GM18502 (cell line): ENCODE measurements at regions not wholly inside any gene's neighbourhood (a gene's known extent, or its start where the extent isn't known, plus 50 kb on each side); places are given as distances from the start of the nearest gene placed in this dataset.

Source experiments
- ATAC-seq: cut with Tn5 transposase; IDR thresholded peaks from one replicate; pipeline ENCODE4 v1.9.1; 2021; ENCODE audit warnings: mild to moderate bottlenecking; ENCODE audit not compliant: unreplicated experiment, poor library complexity

DNA sequence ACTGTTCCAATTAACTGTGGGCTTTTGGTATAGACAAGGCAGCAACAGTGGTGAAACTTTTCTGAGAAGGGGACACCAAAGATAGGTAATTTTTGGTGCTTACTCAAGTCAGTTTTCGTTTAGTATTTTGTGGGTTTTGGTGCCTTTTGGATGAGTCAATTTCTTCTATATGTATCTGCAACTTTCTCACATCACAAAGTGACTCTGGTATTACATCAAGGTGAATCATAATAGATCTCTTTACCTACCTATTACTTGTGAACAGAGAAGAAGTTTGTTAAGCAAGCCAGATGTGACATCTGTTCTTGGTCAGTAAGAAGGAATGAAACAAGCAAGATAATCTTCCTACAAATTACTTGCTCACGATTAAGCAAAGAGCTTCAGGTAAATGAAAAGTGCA, 732.4 kb upstream of the DPPA4 start:
- ATAC-seq, result no peak

DNA sequence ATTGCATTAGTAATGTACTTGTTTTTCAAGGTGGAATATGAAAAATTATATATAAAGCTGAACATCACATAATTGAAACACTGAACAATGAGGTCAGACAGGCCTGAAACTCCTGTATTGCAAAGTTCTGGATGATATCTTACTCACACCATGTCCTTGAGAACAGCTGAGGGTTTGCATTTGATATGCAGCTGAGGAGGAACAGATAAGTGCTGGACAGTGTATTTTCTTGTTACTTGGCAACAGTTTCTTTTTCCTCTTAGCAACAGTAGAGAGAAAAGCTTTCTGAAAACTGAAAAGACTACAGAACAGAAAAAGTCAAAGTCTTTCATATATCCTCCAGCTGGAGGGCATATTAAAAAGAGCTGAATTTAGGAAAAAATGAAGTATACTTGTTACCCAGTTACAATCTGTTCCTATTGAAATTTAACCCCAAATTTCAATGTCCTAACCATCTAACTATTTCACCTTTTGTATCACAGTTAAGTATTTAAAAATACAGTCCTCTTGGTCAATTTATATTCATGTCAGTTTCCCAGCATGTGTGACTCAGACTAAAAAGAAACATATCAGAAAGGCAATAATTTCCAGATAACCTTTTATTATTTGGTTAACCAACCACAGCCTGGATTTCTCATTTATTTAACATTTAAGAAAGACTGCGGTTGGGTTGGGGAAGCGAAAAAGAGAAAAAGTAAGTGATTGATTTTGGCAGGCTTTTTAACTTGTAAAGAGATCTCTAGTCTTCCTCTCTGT, 733.0 kb upstream of the DPPA4 start:
- ATAC-seq, result no peak

DNA sequence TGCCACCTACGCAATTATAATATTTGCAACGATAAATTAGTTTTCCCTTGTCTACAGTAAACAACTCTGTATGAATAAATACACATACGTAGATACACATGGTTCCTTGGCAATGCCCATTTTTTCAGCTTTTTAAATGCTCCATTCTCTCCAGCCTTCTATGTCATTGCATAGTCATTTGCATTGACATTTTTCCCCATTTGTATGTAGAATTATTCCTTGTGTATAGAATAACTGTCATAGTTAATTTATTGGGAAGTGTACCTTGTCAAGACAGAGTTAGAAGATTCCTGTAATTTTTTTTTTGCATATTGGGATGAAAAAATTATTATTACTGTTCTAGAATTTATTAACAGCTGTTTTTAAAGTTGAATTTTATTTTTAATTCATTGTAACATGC, 736.7 kb upstream of the DPPA4 start:
- ATAC-seq, result no peak

DNA sequence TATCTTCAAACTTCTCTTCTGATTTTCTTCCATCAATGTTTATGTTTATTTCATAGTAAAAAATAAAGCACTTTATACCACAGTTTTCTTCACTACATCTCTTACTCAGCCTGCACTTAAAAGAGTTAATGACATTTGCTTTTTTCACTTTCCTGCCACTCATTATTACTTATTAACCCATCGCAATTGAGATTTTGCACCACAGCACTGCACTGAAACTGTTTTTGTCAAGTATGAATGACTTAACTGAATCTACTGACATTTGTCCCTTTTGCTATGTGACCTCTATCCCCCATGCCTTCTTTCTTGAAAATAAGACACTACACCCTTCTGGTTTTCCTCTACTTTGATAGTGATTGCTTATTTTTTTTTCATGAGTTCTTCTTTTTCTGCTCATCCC, 739.7 kb upstream of the DPPA4 start:
- no peak for ATAC-seq

DNA sequence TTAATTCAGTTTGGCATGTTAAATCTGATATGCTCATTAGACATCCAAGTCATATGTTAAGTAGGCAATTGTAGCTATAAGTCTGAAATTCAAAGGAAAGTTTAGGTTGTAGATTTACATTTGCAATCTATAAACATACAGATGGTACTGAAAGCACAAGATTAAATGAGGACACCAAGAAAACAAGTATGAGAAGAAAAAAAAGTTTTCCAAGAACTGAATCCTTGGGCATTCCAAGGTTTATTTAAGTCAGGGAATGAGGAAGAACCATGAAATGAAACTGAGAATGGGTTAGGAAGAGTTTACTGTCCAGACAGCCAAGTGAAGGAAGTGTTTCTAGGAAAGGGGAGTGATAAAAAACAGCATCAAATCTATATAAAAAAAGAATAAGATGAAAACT, 756.1 kb upstream of the DPPA4 start:
- no peak for ATAC-seq

DNA sequence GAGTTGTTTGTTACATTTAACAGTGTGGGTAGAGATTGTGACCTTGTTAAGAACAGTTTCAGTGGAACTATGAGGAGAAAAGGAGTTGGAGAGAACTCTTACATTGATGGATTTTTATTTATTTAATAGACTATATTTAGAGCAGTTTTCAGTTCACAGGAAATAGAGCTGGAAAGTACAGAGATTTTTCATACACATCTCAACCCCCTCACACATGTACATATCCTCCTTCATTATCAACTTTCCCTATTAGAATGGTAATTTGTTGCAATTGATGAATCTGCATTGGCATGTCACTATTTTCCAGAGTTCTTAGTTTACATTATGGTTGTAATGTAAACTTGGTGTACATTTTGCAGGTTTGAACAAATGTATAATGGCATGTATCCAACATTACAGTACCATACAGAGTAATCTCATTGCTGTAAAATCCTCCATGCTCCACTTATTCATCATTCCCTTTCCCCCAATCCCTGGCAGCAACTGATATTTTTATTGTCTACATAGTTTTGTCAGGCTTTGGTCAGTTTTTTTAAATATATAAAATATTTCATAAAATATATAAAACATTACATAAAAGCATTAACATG, 756.6 kb upstream of the DPPA4 start:
- no peak for ATAC-seq

DNA sequence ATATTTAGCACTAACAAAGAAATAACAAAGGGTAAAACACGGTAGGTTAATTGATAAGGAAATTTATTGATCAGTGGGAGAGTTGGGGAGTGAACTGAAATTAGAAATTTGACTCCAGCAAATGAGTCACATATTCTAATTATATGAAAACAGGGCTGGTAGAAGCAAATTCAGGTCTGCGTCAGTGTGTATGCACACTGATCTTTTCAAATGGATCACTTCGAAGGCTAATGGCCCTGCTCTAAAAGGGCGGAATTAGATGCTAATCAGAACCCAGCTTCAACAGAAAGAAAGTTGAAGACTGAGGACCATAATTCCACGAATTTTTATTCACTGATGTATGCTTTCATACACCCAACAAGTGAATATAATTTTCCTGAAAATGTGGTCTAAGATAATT, 762.4 kb upstream of the DPPA4 start:
- no peak for ATAC-seq

DNA sequence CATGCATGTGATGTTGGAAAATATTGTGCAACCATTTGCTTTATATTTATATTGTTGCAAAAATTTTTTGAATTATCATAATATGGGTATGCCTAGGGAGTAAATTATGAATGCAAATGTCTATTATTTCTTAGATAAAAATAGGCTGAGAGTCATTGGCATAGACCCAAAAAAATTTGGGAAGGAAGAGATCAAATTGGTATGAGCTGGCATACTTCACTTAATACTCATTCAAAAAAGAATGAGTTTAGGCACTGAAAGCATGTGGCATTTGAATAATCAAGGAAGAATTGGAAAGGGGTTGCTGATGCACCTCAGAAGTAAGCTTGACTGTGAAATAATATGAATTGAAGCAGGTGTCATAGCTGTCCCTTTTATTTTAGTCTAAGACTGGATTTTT, 764.0 kb upstream of the DPPA4 start:
- no peak for ATAC-seq

DNA sequence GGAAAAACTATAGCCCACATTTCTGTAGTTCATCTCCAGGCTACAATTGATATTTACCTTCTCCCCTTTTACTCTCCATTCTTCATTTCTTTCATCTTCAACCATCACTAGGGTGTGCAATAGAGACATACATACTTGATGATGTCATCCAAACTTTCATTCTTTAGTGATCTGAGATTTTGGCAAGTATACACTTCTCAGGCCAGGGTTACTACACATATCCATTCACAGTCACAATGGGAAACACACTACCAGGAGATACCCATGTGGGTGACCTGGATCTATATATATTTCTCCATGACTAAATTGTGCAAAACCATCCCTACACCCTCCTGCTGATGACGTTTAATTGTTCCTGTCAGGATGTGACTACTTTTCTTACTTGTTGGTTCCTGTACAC, 769.5 kb upstream of the DPPA4 start:
- no peak for ATAC-seq

DNA sequence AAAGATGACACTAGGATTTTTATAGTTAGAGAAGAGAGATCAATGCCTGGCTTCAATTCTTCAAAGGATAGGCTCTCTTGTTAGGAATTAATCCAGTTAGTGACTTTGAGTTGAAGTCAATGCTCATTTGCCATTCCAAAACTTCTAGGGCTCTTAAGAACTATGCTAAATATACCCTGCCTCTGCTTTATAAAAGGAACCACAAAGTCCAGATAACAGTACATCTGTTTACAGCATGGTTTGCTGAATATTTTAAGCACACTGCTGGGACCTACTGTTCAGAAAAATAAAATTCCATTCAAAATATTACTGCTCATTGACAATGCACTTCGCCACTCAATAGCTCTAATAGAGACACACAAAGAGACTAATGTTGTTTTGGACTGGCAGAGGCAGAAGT, 786.6 kb upstream of the DPPA4 start:
- ATAC-seq, result no peak

DNA sequence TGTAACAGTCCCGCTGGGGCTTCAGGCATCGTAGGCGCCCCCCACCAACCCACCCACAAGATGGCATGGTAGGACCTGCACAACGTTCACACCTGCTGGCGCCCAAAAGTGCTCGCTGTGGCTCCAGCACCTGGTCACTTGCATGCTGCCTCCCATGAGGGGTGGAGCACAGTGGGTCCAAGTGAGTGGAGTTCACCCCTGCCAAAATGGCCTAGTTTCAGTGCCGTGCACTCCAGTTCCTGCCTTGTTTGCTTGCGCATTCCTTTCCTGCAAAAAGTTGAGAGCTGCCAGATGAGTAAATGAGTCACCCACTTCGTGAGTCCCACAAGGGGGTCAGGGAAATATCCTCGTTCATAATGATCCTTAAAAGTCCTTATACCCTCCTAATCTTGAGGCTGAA, 788.7 kb upstream of the DPPA4 start:
- no peak for ATAC-seq

DNA sequence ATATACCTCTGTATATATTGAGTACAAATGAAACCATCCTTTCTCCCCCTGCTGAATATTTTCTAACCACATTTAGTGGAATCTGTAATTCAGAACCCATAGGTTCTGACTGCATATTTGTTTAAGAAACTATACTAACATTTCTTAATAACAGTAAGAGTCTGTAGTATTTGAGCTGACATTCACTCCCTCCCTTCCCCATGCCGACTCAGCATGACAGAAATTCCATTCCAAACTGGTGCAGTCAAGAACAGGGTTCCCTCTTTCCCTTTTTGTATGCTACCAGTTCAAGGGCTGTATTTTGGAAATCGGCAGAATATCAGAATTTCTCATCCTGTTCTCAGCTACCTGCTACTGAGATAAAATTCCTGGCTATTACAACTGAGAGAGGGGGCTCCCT, 796.6 kb upstream of the DPPA4 start:
- ATAC-seq, result no peak

DNA sequence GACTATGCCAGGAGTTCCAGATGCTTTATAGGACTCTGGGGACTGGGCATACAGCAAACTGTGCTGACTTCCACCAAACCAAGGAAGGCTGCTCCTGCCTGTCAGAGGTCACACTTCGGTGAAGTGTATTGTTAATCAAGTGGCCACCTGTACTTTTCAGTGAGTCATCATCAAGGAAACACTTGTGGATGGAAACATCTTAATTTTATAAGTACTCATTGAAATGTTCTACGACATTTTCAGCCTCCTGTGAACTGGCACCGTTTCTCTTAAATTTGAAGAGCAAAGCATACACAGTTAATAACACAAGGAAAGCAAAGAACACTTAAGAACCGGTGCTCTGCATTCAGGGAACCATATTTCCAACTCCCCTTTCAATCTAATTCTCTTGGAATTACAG, 801.7 kb upstream of the DPPA4 start:
- no peak for ATAC-seq

DNA sequence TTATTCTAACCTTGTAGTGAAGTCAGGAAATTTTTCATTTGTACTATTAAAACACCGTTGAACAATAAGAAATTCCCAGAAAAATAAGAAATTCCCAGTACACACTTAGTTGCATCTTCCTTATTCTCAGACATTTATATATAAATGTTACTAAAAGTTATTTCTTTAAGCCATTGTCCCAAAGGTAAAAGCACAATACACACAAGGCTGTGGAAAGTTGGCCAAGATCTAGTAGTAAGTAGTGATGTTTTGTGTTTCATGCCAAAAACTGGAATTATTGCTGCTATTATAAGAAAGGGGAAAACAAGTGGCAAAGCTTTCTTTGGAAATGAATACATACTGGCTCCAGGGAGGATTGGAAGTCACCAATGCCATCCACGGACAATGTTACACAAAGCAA, 802.5 kb upstream of the DPPA4 start:
- ATAC-seq, result no peak

DNA sequence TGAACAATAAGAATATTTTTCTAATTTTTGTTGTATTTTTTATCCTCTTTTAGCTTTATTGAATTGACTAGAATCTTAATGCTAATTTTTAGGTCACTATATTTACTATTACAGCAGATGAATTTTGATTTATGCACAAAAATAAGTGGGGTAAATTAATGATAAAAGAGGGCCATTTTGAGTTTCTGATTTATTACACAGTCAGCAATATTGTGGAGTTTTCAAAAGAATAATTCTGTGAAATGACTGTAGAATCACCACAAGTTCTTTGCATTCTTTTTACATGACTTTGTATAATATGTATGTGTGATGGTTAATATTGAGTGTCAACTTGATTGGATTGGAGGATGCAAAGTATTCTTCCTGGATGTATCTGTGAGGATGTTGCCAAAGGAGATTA, 812.4 kb upstream of the DPPA4 start:
- ATAC-seq, result no peak

DNA sequence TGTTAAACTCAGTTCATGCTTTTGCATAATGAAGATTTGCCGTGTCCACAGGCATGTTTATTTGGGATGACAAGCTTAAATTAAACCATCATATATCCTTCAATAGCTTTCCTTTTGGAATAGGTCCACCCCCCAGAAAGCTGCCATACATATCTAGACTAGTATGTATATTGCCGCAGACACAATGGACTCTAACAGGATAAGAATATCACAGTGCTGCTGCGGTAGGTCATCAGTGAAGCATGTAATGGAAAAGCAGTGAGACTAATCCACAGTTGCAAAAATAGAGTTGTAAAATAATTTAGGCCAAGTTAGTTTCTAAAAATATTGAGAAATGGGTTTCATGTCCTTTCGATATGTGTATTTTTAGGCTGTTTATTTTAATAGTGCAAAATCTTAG, 819.9 kb upstream of the DPPA4 start:
- ATAC-seq, result no peak

DNA sequence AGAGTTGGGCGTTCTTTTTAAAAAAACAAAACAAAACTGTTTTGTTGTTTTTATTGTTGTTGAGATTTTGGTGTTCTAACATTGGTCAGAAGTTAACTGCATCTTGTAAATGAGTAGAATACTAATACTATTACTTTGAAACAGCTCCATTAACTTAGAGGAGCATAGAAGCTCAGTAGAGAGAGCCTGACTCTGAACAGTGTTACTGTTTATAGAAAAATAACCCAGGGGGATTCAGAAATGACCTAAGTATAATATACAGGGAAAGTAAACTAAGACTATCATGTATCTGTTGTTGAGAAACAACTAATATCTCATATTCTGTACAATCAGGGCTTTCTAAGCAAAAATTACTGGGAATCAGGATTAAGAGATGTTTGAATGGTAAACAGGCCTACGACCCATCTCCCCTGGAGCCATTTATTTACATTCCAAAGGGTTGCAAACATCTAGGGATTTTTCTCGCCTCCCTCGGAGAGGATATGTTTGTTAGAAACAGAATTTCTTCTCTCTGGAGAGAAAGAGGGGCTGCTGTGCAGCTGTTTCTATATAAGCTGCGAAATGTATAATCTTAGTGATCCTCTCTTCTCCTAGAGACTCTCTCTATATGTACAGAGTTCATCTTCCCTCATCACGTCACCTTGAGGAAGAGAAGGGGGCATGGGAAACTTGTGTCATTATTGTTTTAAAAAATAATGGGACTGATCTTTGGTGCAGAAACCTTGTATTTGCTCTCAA, 827.5 kb upstream of the DPPA4 start:
- no peak for ATAC-seq

DNA sequence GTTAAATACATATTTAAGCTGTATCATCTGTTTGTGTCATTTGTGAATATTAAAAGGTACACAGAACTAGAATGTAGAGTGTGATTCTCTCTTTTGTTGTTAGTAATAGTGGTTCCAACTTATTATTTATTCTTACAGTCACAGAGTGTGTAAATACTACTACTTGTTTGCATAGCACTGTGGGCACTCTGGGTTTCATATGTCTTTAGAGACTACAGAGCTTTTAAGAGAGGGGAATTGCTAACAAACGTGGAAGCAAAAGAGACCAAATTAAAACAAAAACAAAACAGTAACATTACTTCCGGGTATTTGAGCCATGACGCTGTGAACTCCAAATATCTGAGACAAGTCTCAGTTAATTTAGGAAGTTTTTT, 828.0 kb upstream of the DPPA4 start:
- no peak for ATAC-seq

DNA sequence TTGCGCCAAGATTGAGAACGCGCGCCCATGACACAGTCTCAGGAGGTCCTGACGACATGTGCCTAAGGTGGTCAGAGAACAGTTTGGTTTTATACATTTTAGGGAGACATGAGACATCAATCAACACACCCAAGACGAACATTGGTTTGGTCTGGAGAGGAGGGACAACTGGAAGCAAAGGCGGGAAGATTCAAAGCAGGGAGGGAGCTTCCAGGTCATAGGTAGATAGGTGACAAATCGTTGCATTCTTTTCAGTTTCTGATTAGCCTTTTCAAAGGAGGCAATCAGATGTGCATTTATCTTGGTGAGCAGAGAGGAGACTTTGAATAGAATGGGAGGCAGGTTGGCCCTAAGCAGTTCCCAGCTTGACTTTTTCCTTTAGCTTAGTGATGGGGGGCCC, 828.4 kb upstream of the DPPA4 start:
- no peak for ATAC-seq

DNA sequence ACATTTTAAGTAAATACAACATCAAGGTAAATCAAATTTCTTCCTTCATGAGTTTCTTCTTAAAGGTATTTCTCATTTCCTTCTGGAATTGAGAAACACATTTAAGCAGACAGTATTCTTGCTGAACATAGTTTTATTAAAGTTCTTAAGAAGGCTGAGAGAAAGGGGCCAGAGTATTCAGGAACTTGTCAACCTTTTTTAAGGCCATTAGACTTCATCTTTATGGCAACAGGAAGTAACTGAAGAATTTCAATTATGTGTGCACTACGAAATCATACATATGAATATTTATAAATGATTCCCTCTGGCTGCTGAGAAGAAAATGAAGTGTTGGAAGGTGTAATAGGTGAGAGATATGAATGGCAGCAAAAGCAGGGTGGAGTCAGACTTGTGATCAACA, 829.4 kb upstream of the DPPA4 start:
- ATAC-seq, result no peak

DNA sequence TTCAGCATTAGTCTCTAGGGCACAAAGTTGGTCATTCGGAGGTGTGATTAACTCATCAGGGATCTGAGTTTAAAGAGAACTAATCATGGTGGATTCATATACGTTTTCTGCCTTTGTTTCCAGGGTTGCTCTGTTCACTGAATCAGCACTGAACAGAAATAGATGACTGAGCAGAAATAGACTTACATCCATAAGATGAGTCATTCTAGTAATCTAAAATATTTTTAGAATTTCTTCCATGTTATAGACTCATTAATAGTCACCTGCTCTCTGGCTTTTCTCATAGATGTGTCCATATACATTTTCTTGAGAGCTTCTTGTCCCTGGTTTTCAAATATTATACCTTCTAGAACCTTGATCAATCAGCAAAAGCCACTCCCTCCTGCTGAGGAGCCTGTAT, 837.6 kb upstream of the DPPA4 start:
- ATAC-seq, result no peak

DNA sequence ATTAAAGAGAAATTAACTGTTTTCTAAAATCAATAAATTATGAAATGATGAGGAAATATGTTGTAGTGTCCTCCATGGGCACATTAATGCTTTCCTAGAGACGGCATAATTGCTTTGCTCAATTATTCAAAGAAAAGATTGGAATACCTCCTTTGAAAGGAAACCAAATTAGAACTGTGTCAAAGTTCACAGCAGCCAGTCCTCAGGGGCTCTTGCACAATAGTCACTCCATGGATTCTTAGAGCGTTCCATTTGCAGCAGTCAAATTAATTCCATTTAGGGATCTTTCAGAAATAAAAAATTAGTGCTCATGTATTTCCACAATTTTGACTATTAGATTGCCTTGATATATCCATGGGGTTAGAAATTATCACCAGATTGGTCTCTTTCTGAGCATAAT, 841.6 kb upstream of the DPPA4 start:
- no peak for ATAC-seq
